RWPE2 (cell line): ENCODE measurements at regions not wholly inside any gene's neighbourhood (a gene's known extent, or its start where the extent isn't known, plus 50 kb on each side); places are given as distances from the start of the nearest gene placed in this dataset.
"Not testable (repeated sequence)": the region's sequence is repeated elsewhere in the genome, so short reads cannot be mapped to it uniquely, and the experiment has no call there.

Experiments
- ATAC-seq: fragments of 200-7000 bp; cut with Tn5 transposase; 3 replicates; pipeline ENCODE4 v1.9.1; 2021; ENCODE audit warnings: low read depth
- DNase-seq: peaks from one replicate; pipeline ENCODE4 v3.0.0-alpha.2; 2020; ENCODE audit warnings: low spot score
- H3K27ac ChIP-seq: fragments of 450-650 bp; 2 replicates; pipeline ENCODE4 v1.5.1; 2017; ENCODE audit warnings: mild to moderate bottlenecking; ENCODE audit not compliant: poor library complexity, severe bottlenecking
- H3K27me3 ChIP-seq: fragments of 250-450 bp; sonication (Bioruptor Pico); 2 replicates; pipeline ENCODE4 v1.5.1; 2021; ENCODE audit warnings: mild to moderate bottlenecking, moderate library complexity; ENCODE audit not compliant: insufficient read depth, poor library complexity, severe bottlenecking
- H3K36me3 ChIP-seq: fragments of 250-450 bp; sonication (Bioruptor Pico); 2 replicates; pipeline ENCODE4 v1.5.1; 2020; ENCODE audit warnings: low read depth, mild to moderate bottlenecking, moderate library complexity
- H3K4me1 ChIP-seq: fragments of 250-450 bp; sonication (Bioruptor Pico); 2 replicates; pipeline ENCODE4 v1.5.1; 2021; ENCODE audit warnings: mild to moderate bottlenecking, moderate library complexity; ENCODE audit not compliant: insufficient read depth, poor library complexity, severe bottlenecking
- H3K4me3 ChIP-seq: fragments of 250-450 bp; sonication (Bioruptor Pico); 2 replicates; pipeline ENCODE4 v1.5.1; 2021; ENCODE audit warnings: mild to moderate bottlenecking, moderate library complexity; ENCODE audit not compliant: severe bottlenecking
- H3K9me3 ChIP-seq: fragments of 250-450 bp; sonication (Bioruptor Pico); 2 replicates; pipeline ENCODE4 v1.5.1; 2021; ENCODE audit warnings: mild to moderate bottlenecking, moderate library complexity; ENCODE audit not compliant: severe bottlenecking
- CTCF ChIP-seq: fragments of 450-650 bp; IDR thresholded peaks from one replicate; pipeline ENCODE4 v1.5.1; 2017; ENCODE audit warnings: mild to moderate bottlenecking, moderate library complexity; ENCODE audit not compliant: poor library complexity, severe bottlenecking

- no peak for TF ChIP-seq CTCF
- ATAC-seq, result no peak
These were observed 555.9 kb downstream of the PDHA2 start for GRCh38 chr4:96395747-96396146.

GRCh38 chr4:96406742-96407141 is 566.8 kb downstream of the PDHA2 start:
- no peaks in the 10 kb centered on the region for H3K9me3 ChIP-seq
- TF ChIP-seq CTCF, result no peak
- H3K27ac ChIP-seq, result no peak overlapping the region
- no peaks in the 10 kb centered on the region for H3K36me3 ChIP-seq
- DNase-seq (no peak), ATAC-seq (no peak)
- H3K4me3 ChIP-seq, result no peak overlapping the region
- H3K27me3 ChIP-seq, result no peaks in the 10 kb centered on the region
- no peaks in the 10 kb centered on the region for H3K4me1 ChIP-seq

More at GRCh38 chr4:96395747-96396146, 555.9 kb downstream of the PDHA2 start:
- H3K27me3 ChIP-seq, result no peaks in the 10 kb centered on the region
- H3K36me3 ChIP-seq, result no peaks in the 10 kb centered on the region
- H3K4me1 ChIP-seq, result no peaks in the 10 kb centered on the region
- no peaks in the 10 kb centered on the region for H3K9me3 ChIP-seq
- no peak for DNase-seq
- H3K27ac ChIP-seq, result no peak overlapping the region
- H3K4me3 ChIP-seq, result no peak overlapping the region

GRCh38 chr4:96407225-96407624 is 567.3 kb downstream of the PDHA2 start:
- no peaks in the 10 kb centered on the region for H3K9me3 ChIP-seq
- no peak overlapping the region for H3K27ac ChIP-seq
- no peak for DNase-seq
- H3K36me3 ChIP-seq, result no peaks in the 10 kb centered on the region
- H3K4me3 ChIP-seq, result no peak overlapping the region
- no peak for TF ChIP-seq CTCF
- H3K27me3 ChIP-seq, result no peaks in the 10 kb centered on the region
- ATAC-seq, result no peak
- no peaks in the 10 kb centered on the region for H3K4me1 ChIP-seq

- H3K4me3 ChIP-seq, result no peak overlapping the region
- H3K9me3 ChIP-seq, result no peaks in the 10 kb centered on the region
- ATAC-seq (no peak), DNase-seq (no peak)
- TF ChIP-seq CTCF, result no peak
- H3K4me1 ChIP-seq, result no peaks in the 10 kb centered on the region
- H3K36me3 ChIP-seq, result no peaks in the 10 kb centered on the region
- no peaks in the 10 kb centered on the region for H3K27me3 ChIP-seq
- H3K27ac ChIP-seq, result no peak overlapping the region
These were observed 568.0 kb downstream of the PDHA2 start for GRCh38 chr4:96407738-96408463.

- not testable (repeated sequence) for H3K9me3 ChIP-seq, H3K4me3 ChIP-seq, H3K27ac ChIP-seq, ATAC-seq, H3K27me3 ChIP-seq, H3K36me3 ChIP-seq, DNase-seq, H3K4me1 ChIP-seq
These were observed 575.0 kb downstream of the PDHA2 start for GRCh38 chr4:96414853-96415252.
